Calu3 (cell line): ENCODE measurements at regions not wholly inside any gene's neighbourhood (a gene's known extent, or its start where the extent isn't known, plus 50 kb on each side); places are given as distances from the start of the nearest gene placed in this dataset.

Experiments
- BruUV-seq: library from RNA; stranded (reverse); fragments of 400-500 nt; replicated peaks from 2 replicates; lab custom pipeline; 2021; lab: Mats Ljungman, UMichigan
- CTCF ChIA-PET: fragments of 300-600 bp; sonication (Branson Sonifier 250); formaldehyde crosslinking; loops from one replicate; lab custom pipeline; 2022; ENCODE audit warnings: antibody characterized with exemption; lab: Charles Lee
- DNase-seq: peaks from one replicate; pipeline ENCODE4 v3.0.0; 2022
- H3K27ac Mint-ChIP-seq: one replicate; pipeline ENCODE4 v1.8.0; 2022; ENCODE audit warnings: mixed read lengths; ENCODE audit not compliant: unreplicated experiment
- H3K27me3 Mint-ChIP-seq: one replicate; pipeline ENCODE4 v1.8.0; 2022; ENCODE audit warnings: mixed read lengths; ENCODE audit not compliant: unreplicated experiment
- H3K36me3 Mint-ChIP-seq: one replicate; pipeline ENCODE4 v1.8.0; 2022; ENCODE audit warnings: mild to moderate bottlenecking, moderate library complexity, mixed read lengths; ENCODE audit not compliant: insufficient read depth, unreplicated experiment
- H3K4me1 Mint-ChIP-seq: one replicate; pipeline ENCODE4 v1.8.0; 2022; ENCODE audit warnings: mild to moderate bottlenecking, low read depth, mixed read lengths; ENCODE audit not compliant: unreplicated experiment
- H3K4me3 Mint-ChIP-seq: one replicate; pipeline ENCODE4 v1.8.0; 2022; ENCODE audit warnings: mild to moderate bottlenecking, low read depth, moderate library complexity, mixed read lengths; ENCODE audit not compliant: unreplicated experiment
- H3K9me3 Mint-ChIP-seq: one replicate; pipeline ENCODE4 v1.8.0; 2022; ENCODE audit warnings: low read depth, mixed read lengths; ENCODE audit not compliant: unreplicated experiment
- intact Hi-C: fragments of 100-400 bp; cut with micrococcal nuclease; formaldehyde crosslinking; loops from one replicate; pipeline ENCODE4 v1.10.0; 2022; ENCODE audit not compliant: unreplicated experiment
- TF ChIP-seq, protein P1 (sequence below): fragments of 200-600 bp; IDR thresholded peaks from one replicate; pipeline ENCODE4 v1.8.0; 2022; ENCODE audit warnings: antibody characterized with exemption; ENCODE audit not compliant: unreplicated experiment

DNA sequence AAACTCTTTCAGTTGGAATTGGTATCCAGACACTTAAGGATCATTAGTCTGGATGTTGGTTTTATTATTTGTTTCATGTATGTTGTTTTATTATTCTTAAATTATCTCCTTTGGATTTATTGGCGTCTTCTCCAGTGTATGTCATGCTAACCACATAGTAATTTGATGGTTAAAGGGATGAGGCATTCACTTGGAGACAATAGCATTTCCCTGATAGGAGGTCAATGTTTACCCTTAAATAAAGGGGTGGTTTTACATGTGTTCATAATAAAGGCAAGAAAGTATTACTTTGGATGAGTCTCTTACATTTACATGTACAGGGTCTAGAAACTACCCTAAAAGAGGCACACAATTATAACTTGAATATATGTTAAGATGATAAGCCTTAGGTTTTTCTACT lies 51.2 kb upstream of the RNF144B start:
- Mint-ChIP-seq H3K36me3 (no peaks in the 10 kb centered on the region), H3K9me3 (no peaks in the 10 kb centered on the region), H3K27me3 (no peaks in the 10 kb centered on the region), H3K27ac (no peak overlapping the region), H3K4me1 (no peaks in the 10 kb centered on the region), H3K4me3 (no peak overlapping the region)
- CTCF ChIA-PET = no interaction called here
- TF ChIP-seq, protein P1, sequence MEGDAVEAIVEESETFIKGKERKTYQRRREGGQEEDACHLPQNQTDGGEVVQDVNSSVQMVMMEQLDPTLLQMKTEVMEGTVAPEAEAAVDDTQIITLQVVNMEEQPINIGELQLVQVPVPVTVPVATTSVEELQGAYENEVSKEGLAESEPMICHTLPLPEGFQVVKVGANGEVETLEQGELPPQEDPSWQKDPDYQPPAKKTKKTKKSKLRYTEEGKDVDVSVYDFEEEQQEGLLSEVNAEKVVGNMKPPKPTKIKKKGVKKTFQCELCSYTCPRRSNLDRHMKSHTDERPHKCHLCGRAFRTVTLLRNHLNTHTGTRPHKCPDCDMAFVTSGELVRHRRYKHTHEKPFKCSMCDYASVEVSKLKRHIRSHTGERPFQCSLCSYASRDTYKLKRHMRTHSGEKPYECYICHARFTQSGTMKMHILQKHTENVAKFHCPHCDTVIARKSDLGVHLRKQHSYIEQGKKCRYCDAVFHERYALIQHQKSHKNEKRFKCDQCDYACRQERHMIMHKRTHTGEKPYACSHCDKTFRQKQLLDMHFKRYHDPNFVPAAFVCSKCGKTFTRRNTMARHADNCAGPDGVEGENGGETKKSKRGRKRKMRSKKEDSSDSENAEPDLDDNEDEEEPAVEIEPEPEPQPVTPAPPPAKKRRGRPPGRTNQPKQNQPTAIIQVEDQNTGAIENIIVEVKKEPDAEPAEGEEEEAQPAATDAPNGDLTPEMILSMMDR = no peak
- BruUV-seq = no TSS peak
- intact Hi-C loops = no loop called here
- no peak for DNase-seq

GRCh38 chr6:18334251-18334650 lies 52.9 kb upstream of the RNF144B start:
- H3K4me1 Mint-ChIP-seq = no peaks in the 10 kb centered on the region
- H3K27ac Mint-ChIP-seq = no peak overlapping the region
- no peaks in the 10 kb centered on the region for H3K36me3 Mint-ChIP-seq
- TF ChIP-seq, protein P1 = no peak
- DNase-seq = no peak
- H3K4me3 Mint-ChIP-seq = no peak overlapping the region
- H3K27me3 Mint-ChIP-seq = no peaks in the 10 kb centered on the region
- no peaks in the 10 kb centered on the region for H3K9me3 Mint-ChIP-seq
- intact Hi-C loops = no loop called here
- CTCF ChIA-PET = no interaction called here
- BruUV-seq = no TSS peak

DNA sequence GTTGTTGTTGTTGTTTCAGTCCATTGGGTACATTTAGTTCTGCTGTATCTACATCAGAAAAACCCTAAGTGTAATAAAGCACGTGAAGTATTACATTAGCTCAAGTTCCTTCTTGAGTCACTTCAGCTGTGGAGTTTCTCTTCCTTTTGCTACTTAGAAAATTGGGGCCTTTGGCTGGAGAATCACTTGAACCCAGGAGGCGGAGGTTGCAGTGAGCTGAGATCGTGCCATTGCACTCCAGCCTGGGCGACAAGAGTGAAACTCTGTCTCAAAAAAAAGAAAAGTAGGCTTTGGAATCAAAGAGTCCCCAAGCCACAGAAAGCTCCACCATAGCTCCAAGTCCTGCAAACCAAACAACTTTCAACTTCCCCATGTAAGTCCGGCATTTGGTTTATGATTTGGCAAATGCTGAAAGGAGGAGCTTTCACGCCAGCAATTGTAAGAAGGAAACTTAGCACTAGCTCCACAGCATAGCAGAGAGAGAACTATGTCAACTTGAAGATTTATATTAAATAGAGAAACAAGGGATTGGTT lies 56.5 kb upstream of the RNF144B start:
- Mint-ChIP-seq H3K4me3 (no peak overlapping the region), H3K9me3 (no peaks in the 10 kb centered on the region), H3K27ac (no peak overlapping the region), H3K27me3 (no peaks in the 10 kb centered on the region), H3K36me3 (no peaks in the 10 kb centered on the region), H3K4me1 (no peaks in the 10 kb centered on the region)
- CTCF ChIA-PET = no interaction called here
- intact Hi-C loops = no loop called here
- no peak for DNase-seq
- TF ChIP-seq, protein P1 = no peak
- BruUV-seq = no TSS peak

GRCh38 chr6:18329776-18330175 lies 57.4 kb upstream of the RNF144B start:
- BruUV-seq = no TSS peak
- Mint-ChIP-seq H3K27me3 (no peaks in the 10 kb centered on the region), H3K4me1 (no peaks in the 10 kb centered on the region), H3K9me3 (no peaks in the 10 kb centered on the region), H3K27ac (no peak overlapping the region), H3K4me3 (no peak overlapping the region), H3K36me3 (no peaks in the 10 kb centered on the region)
- no peak for DNase-seq
- CTCF ChIA-PET = interaction anchor here (0.7 kb wide), 1 partner anchor 184 kb away, joined by 3 read pairs; no protein-coding TSS in a partner anchor
- intact Hi-C loops = loop anchor here (10.0 kb wide), 1 partner anchor 265 kb away; no protein-coding TSS in a partner anchor
- TF ChIP-seq, protein P1 = no peak
